ENCODE measurements at regions not wholly inside any gene's neighbourhood (a gene's known extent, or its start where the extent isn't known, plus 50 kb on each side); places are given as distances from the start of the nearest gene placed in this dataset.

- Mint-ChIP-seq H3K9me3 (no peaks in the 10 kb centered on the region), H3K27ac (no peak overlapping the region), H3K27me3 (ENCODE audit: low read depth) (no peaks in the 10 kb centered on the region), H3K4me3 (no peak overlapping the region), H3K4me1 (no peaks in the 10 kb centered on the region), H3K36me3 (no peaks in the 10 kb centered on the region)
- no peak for DNase-seq (ENCODE audit: low spot score)
- TF ChIP-seq TCF7 (CRISPR knock-in tag; IDR thresholded peaks at IDR 0.05; ENCODE audit: low read depth) (no peak), NFATC4 (CRISPR knock-in tag; IDR thresholded peaks at IDR 0.05) (no peak), ATF3 (CRISPR knock-in tag; conservative IDR thresholded peaks at IDR 0.05) (no peak), RELA (CRISPR knock-in tag; IDR thresholded peaks at IDR 0.05; ENCODE audit: borderline replicate concordance) (no peak), USF2 (CRISPR knock-in tag; IDR thresholded peaks at IDR 0.05) (no peak), PREB (CRISPR knock-in tag; IDR thresholded peaks at IDR 0.05; ENCODE audit: borderline replicate concordance) (no peak), FOXP1 (CRISPR knock-in tag; IDR thresholded peaks at IDR 0.05; ENCODE audit: borderline replicate concordance) (no peak), ZNF138 (CRISPR knock-in tag; conservative IDR thresholded peaks at IDR 0.05) (no peak), ATF2 (CRISPR knock-in tag; IDR thresholded peaks at IDR 0.05; ENCODE audit: borderline replicate concordance, low read depth) (no peak)
- TF ChIP-seq, protein P1, sequence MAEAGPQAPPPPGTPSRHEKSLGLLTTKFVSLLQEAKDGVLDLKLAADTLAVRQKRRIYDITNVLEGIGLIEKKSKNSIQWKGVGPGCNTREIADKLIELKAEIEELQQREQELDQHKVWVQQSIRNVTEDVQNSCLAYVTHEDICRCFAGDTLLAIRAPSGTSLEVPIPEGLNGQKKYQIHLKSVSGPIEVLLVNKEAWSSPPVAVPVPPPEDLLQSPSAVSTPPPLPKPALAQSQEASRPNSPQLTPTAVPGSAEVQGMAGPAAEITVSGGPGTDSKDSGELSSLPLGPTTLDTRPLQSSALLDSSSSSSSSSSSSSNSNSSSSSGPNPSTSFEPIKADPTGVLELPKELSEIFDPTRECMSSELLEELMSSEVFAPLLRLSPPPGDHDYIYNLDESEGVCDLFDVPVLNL (CRISPR knock-in tag; IDR thresholded peaks at IDR 0.05; ENCODE audit: borderline replicate concordance, low read depth), result no peak
- POLR2A ChIA-PET, result no interaction called here
- no peak for ATAC-seq
- CTCF ChIA-PET, result no interaction called here
These were observed 70.4 kb upstream of the BACH1 start for GRCh38 chr21:29228306-29228705.

DNA sequence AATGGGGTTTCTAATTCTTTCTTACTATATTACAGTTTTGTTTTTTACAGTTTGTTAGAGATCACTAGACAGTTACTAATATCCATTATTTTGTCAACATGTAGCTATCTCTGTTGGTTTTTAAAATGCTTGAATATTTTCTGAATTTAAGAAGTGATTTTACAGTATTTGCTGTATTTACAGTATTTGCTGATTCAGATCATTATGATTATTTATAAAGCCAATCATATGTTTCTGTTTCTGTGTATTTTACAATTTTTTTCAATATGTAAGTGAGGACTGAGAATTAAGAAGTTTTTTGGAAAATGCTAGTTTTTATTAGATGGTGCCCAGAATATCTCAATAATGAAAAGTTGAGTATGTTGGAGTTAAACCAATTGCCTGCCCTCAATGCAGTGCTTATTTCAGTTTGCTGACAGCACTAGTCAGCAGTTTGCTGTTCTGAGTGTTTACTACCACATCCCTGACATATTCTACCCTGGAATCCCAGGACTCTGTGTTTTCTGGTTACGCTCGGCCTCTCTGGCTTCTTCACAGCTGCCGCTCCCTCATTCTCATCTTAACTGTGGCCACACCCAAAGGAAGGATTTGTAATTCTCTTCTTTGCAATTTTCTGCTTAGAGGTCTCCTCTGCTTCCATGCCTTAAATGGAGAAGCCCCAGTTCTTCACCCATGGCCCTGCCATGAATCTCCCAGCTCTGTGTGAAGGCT, 68.0 kb upstream of the BACH1 start:
- ChIA-PET POLR2A (no interaction called here), CTCF (interaction anchor here (0.6 to 1.6 kb wide), 3 partner anchors 14 to 146 kb away, joined by 3 to 4 read pairs (median 3); no protein-coding TSS in a partner anchor)
- ATAC-seq (no peak), DNase-seq (ENCODE audit: low spot score) (no peak)
- TF ChIP-seq, protein P2, sequence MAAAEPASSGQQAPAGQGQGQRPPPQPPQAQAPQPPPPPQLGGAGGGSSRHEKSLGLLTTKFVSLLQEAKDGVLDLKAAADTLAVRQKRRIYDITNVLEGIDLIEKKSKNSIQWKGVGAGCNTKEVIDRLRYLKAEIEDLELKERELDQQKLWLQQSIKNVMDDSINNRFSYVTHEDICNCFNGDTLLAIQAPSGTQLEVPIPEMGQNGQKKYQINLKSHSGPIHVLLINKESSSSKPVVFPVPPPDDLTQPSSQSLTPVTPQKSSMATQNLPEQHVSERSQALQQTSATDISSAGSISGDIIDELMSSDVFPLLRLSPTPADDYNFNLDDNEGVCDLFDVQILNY (CRISPR knock-in tag; IDR thresholded peaks at IDR 0.05), result no peak
- TF ChIP-seq NFATC4 (CRISPR knock-in tag; IDR thresholded peaks at IDR 0.05) (no peak), MXD4 (CRISPR knock-in tag; IDR thresholded peaks at IDR 0.05; ENCODE audit: borderline replicate concordance) (no peak), TP53 (CRISPR knock-in tag; IDR thresholded peaks at IDR 0.05) (no peak), NFYB (CRISPR knock-in tag; conservative IDR thresholded peaks at IDR 0.05; ENCODE audit: low read depth) (no peak), IRF1 (CRISPR knock-in tag; IDR thresholded peaks at IDR 0.05) (no peak), FOXP1 (CRISPR knock-in tag; IDR thresholded peaks at IDR 0.05; ENCODE audit: borderline replicate concordance) (no peak)
- TF ChIP-seq, protein P3, sequence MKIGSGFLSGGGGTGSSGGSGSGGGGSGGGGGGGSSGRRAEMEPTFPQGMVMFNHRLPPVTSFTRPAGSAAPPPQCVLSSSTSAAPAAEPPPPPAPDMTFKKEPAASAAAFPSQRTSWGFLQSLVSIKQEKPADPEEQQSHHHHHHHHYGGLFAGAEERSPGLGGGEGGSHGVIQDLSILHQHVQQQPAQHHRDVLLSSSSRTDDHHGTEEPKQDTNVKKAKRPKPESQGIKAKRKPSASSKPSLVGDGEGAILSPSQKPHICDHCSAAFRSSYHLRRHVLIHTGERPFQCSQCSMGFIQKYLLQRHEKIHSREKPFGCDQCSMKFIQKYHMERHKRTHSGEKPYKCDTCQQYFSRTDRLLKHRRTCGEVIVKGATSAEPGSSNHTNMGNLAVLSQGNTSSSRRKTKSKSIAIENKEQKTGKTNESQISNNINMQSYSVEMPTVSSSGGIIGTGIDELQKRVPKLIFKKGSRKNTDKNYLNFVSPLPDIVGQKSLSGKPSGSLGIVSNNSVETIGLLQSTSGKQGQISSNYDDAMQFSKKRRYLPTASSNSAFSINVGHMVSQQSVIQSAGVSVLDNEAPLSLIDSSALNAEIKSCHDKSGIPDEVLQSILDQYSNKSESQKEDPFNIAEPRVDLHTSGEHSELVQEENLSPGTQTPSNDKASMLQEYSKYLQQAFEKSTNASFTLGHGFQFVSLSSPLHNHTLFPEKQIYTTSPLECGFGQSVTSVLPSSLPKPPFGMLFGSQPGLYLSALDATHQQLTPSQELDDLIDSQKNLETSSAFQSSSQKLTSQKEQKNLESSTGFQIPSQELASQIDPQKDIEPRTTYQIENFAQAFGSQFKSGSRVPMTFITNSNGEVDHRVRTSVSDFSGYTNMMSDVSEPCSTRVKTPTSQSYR (CRISPR knock-in tag; IDR thresholded peaks at IDR 0.05), result no peak
- Mint-ChIP-seq H3K27ac (no peak overlapping the region), H3K4me1 (peaks cover 8% of the 10 kb centered on the region; the same call in 1 of the 2 replicates), H3K27me3 (ENCODE audit: low read depth) (no peaks in the 10 kb centered on the region), H3K4me3 (no peak overlapping the region), H3K9me3 (no peaks in the 10 kb centered on the region), H3K36me3 (no peaks in the 10 kb centered on the region)
